Kidney (tissue), 13 donors: ENCODE measurements at regions not wholly inside any gene's neighbourhood (a gene's known extent, or its start where the extent isn't known, plus 50 kb on each side); places are given as distances from the start of the nearest gene placed in this dataset.
"Not testable (repeated sequence)": the region's sequence is repeated elsewhere in the genome, so short reads cannot be mapped to it uniquely, and the experiment has no call there.

ENCODE experiments used
- DNase-seq, 5 donors: peaks; one replicate each; pipeline ENCODE4 v3.0.0-alpha.2; 2013 to 2020
- FAIRE-seq: peaks from 2 replicates; lab custom pipeline; 2012; peaks lifted over from hg19 to GRCh38; lab: Jason Lieb, UNC
- H3K27ac ChIP-seq, 2 donors: one replicate each; pipeline ENCODE4 v1.7.0; 2013; ENCODE audit warnings: low read depth in 2 of 2, low read length in 2 of 2, inconsistent platforms in 1 of 2
- H3K27me3 ChIP-seq: one replicate; pipeline ENCODE4 v1.7.1; 2013; ENCODE audit warnings: low read length, inconsistent platforms; ENCODE audit not compliant: control insufficient read depth, insufficient read depth
- H3K36me3 ChIP-seq, 3 donors: one replicate each; pipeline versions ENCODE4 v1.7.0 to v1.7.1; 2013; ENCODE audit warnings: low read length in 3 of 3, control low read depth in 1 of 3, inconsistent platforms in 1 of 3; ENCODE audit not compliant: insufficient read depth in 3 of 3, control insufficient read depth in 2 of 3
- H3K4me1 ChIP-seq, 3 donors: one replicate each; pipeline versions ENCODE4 v1.7.0 to v1.7.1; 2013; ENCODE audit warnings: low read length in 3 of 3, inconsistent platforms in 1 of 3, low read depth in 1 of 3; ENCODE audit not compliant: control insufficient read depth in 2 of 3, insufficient read depth in 2 of 3
- H3K4me3 ChIP-seq, 3 donors: one replicate each; pipeline versions ENCODE4 v1.7.0 to v1.8.1; 2013; ENCODE audit warnings: low read length in 3 of 3, control low read depth in 1 of 3, inconsistent platforms in 1 of 3
- H3K9ac ChIP-seq, 3 donors: one replicate each; pipeline versions ENCODE4 v1.7.0 to v1.7.1; 2013; ENCODE audit warnings: low read length in 3 of 3, control low read depth in 1 of 3, inconsistent platforms in 1 of 3
- H3K9me3 ChIP-seq, 3 donors: one replicate each; pipeline versions ENCODE4 v1.7.0 to v1.7.1; 2013; ENCODE audit warnings: low read length in 3 of 3, control low read depth in 1 of 3, inconsistent platforms in 1 of 3; ENCODE audit not compliant: control insufficient read depth in 2 of 3, insufficient read depth in 1 of 3
- intact Hi-C: fragments of 100-400 bp; cut with DNase I; formaldehyde crosslinking; loops from one replicate; pipeline ENCODE4 v1.11.1; 2022
- TF ChIP-seq, protein P1 (sequence below): IDR thresholded peaks from 3 replicates; pipeline ENCODE4 v1.5.1; 2012; ENCODE audit warnings: mild to moderate bottlenecking, moderate library complexity, borderline replicate concordance; ENCODE audit not compliant: insufficient read depth; ENCODE audit errors: extremely low read depth
- donor health status: control.
- donor health status: control.
- donor health status: control.
- donor health status: control.
- donor health status: control.
- donor health status: DM: yes; HTN: yes; CAD: no.
- donor health status: Normal renal cell carcinoma (clear cell type).

DNA sequence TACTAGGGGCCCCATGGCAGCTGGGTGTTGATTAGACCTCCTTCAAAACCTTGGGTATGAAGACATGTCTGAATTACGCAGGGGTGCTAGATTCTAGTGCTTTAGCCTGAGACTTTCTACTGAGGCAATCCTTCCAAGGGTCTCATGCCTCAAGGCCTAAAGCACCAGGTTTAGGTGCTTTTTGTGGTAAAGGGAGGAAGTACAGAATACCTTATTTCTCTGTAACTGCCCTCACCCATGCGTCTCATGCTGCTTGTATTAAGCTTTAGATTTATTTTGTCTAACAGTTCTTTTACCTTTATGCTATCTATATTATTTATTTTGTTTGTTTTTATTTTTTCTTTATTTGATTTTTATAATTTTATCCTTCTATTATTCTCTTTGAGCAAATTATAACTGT, 190.2 kb upstream of the GK2 start:
- Histone ChIP-seq H3K9ac (no peak overlapping the region), H3K9me3 (no peaks in the 10 kb centered on the region), H3K27me3 (no peaks in the 10 kb centered on the region), H3K4me3 (no peak overlapping the region), H3K27ac (no peak overlapping the region), H3K36me3 (no peaks in the 10 kb centered on the region), H3K4me1 (no peaks in the 10 kb centered on the region)
- FAIRE-seq (no peak), DNase-seq (no peak)
- intact Hi-C loops: no loop called here
- TF ChIP-seq, protein P1, sequence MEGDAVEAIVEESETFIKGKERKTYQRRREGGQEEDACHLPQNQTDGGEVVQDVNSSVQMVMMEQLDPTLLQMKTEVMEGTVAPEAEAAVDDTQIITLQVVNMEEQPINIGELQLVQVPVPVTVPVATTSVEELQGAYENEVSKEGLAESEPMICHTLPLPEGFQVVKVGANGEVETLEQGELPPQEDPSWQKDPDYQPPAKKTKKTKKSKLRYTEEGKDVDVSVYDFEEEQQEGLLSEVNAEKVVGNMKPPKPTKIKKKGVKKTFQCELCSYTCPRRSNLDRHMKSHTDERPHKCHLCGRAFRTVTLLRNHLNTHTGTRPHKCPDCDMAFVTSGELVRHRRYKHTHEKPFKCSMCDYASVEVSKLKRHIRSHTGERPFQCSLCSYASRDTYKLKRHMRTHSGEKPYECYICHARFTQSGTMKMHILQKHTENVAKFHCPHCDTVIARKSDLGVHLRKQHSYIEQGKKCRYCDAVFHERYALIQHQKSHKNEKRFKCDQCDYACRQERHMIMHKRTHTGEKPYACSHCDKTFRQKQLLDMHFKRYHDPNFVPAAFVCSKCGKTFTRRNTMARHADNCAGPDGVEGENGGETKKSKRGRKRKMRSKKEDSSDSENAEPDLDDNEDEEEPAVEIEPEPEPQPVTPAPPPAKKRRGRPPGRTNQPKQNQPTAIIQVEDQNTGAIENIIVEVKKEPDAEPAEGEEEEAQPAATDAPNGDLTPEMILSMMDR: no peak

DNA sequence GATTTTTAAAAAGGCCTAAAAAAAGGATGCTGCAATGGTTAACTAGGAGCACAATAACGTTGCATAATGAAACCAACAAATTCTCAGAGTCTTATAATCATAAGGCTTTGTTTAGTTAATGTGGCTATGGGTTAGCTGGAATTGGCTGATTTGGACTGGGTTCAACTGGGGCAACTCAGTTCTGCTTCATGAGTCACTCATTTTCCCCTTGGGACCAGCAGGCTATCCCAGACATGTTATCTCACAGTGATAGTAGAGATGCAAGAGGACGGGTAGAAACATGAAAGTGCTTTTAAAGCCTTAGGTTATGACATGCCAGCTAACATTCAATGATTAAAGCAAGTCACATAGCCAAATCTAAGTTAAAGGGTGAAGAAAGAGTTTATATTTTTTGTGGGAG, 189.2 kb upstream of the GK2 start:
- FAIRE-seq (no peak), DNase-seq (no peak)
- Histone ChIP-seq H3K36me3 (no peaks in the 10 kb centered on the region), H3K4me3 (no peak overlapping the region), H3K9ac (no peak overlapping the region), H3K9me3 (no peaks in the 10 kb centered on the region), H3K4me1 (no peaks in the 10 kb centered on the region), H3K27ac (no peak overlapping the region), H3K27me3 (no peaks in the 10 kb centered on the region)
- TF ChIP-seq, protein P1: no peak
- intact Hi-C loops: no loop called here

DNA sequence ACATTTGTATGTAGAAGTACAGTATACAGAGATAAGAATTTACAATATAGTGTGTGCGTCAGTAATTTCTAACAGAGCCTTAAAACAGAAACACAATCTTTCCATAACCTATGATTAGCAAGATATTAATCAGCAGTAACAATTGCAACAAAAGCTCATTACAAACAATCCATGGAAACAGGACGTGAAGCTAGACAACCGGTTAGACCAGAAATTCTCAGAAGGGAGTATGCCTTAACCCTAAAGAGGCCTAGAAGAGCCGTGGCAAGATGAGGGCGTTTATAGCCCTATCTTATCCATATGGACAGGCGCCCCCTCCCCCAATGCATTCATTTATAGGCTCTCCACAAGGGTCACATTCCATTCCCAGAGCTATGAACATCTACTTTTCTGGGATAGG, 184.2 kb upstream of the GK2 start:
- H3K9me3 ChIP-seq, FAIRE-seq, H3K27me3 ChIP-seq, H3K27ac ChIP-seq, DNase-seq, intact Hi-C loops, H3K4me3 ChIP-seq, H3K9ac ChIP-seq, H3K4me1 ChIP-seq, H3K36me3 ChIP-seq: not testable (repeated sequence)

DNA sequence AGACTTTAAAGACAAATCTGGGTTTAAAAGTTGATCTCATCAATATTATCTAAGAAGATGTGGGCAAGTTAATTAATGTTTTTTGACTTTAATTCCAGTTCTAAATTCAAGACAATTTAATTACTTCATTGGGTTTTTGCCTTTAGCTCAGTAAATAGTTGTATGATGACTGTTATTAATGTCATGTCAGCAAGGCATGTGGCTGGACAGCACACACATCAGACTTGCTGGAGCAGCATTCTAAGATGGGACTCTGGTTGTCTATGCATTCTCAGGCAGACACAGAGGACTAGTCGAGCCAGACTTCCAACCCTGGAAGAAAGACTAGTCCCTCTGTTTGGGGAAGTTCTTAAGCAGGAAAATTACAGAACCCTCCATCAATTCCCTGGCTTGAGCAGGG, 180.7 kb upstream of the GK2 start:
- FAIRE-seq: no peak
- no peak overlapping the region for H3K27ac ChIP-seq
- intact Hi-C loops: no loop called here

DNA sequence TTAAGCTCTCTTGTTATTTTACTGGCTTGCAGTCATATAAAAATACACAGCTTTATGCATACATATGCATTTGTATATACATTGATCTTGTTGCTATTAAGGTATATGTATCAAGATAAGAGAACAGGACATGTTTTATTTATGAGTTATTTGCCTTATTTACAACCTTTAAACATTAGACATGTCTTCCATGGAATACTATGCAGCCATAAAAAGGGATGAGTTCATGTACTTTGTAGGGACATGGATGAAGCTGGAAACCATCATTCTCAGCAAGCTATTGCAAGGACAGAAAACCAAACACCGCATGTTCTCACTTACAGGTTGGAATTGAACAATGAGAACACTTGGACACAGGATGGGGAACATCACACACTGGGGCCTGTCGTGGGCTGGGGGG, 179.2 kb upstream of the GK2 start:
- H3K9me3 ChIP-seq, H3K4me1 ChIP-seq, H3K9ac ChIP-seq, DNase-seq, H3K27ac ChIP-seq, H3K4me3 ChIP-seq, H3K27me3 ChIP-seq, intact Hi-C loops, H3K36me3 ChIP-seq, FAIRE-seq: not testable (repeated sequence)

More for the DNA sequence above, 180.7 kb upstream of the GK2 start:
- no peaks in the 10 kb centered on the region for H3K27me3 ChIP-seq
- H3K4me1 ChIP-seq: no peaks in the 10 kb centered on the region
- H3K9me3 ChIP-seq: no peaks in the 10 kb centered on the region
- no peak overlapping the region for H3K9ac ChIP-seq
- TF ChIP-seq, protein P1: no peak
- no peak overlapping the region for H3K4me3 ChIP-seq
- H3K36me3 ChIP-seq: no peaks in the 10 kb centered on the region
- no peak for DNase-seq
